Duodenal mucosa (tissue), 2 donors: ENCODE measurements at regions not wholly inside any gene's neighbourhood (a gene's known extent, or its start where the extent isn't known, plus 50 kb on each side); places are given as distances from the start of the nearest gene placed in this dataset.

Experiments
- H3K27ac ChIP-seq: one replicate; pipeline ENCODE4 v1.7.0; 2013; ENCODE audit warnings: low read depth, low read length
- H3K27me3 ChIP-seq, 2 donors: one replicate each; pipeline ENCODE4 v1.7.0; 2013; ENCODE audit warnings: low read length in 2 of 2, control low read depth in 1 of 2; ENCODE audit not compliant: insufficient read depth in 2 of 2, control insufficient read depth in 1 of 2
- H3K36me3 ChIP-seq, 2 donors: one replicate each; pipeline ENCODE4 v1.7.0; 2013; ENCODE audit warnings: low read length in 2 of 2, control low read depth in 1 of 2; ENCODE audit not compliant: insufficient read depth in 2 of 2, control insufficient read depth in 1 of 2
- H3K4me1 ChIP-seq, 2 donors: one replicate each; pipeline ENCODE4 v1.7.0; 2013; ENCODE audit warnings: low read length in 2 of 2, control low read depth in 1 of 2; ENCODE audit not compliant: insufficient read depth in 2 of 2, control insufficient read depth in 1 of 2
- H3K4me3 ChIP-seq, 2 donors: one replicate each; pipeline ENCODE4 v1.7.0; 2013; ENCODE audit warnings: low read length in 2 of 2, low read depth in 1 of 2
- H3K9ac ChIP-seq, 2 donors: one replicate each; pipeline ENCODE4 v1.7.0; 2013; ENCODE audit warnings: low read length in 2 of 2, low read depth in 1 of 2
- H3K9me3 ChIP-seq, 2 donors: one replicate each; pipeline ENCODE4 v1.7.0; 2013; ENCODE audit warnings: low read length in 2 of 2, control low read depth in 1 of 2; ENCODE audit not compliant: control insufficient read depth in 1 of 2

GRCh38 chr19:30083125-30083681 lies 141.2 kb downstream of the URI1 start:
- Histone ChIP-seq H3K27ac (no peak overlapping the region), H3K9me3 (no peaks in the 10 kb centered on the region), H3K4me3 (no peak overlapping the region), H3K4me1 (no peaks in the 10 kb centered on the region), H3K27me3 (peaks cover 4 to 9% of the 10 kb centered on the region in 2 donors), H3K9ac (no peak overlapping the region), H3K36me3 (no peaks in the 10 kb centered on the region)

- Histone ChIP-seq H3K9ac (no peak overlapping the region), H3K4me1 (no peaks in the 10 kb centered on the region), H3K27ac (no peak overlapping the region), H3K9me3 (no peaks in the 10 kb centered on the region), H3K4me3 (no peak overlapping the region), H3K27me3 (peaks cover 4 to 9% of the 10 kb centered on the region in 2 donors), H3K36me3 (no peaks in the 10 kb centered on the region)
Measured at GRCh38 chr19:30083701-30084156, 141.7 kb downstream of the URI1 start.

- no peak overlapping the region for H3K9ac ChIP-seq
- no peaks in the 10 kb centered on the region for H3K4me1 ChIP-seq
- no peak overlapping the region for H3K27ac ChIP-seq
- no peaks in the 10 kb centered on the region for H3K36me3 ChIP-seq
- peaks cover 4 to 9% of the 10 kb centered on the region in 2 donors for H3K27me3 ChIP-seq
- H3K9me3 ChIP-seq: no peaks in the 10 kb centered on the region
- no peak overlapping the region for H3K4me3 ChIP-seq
Measured at GRCh38 chr19:30084390-30084819, 142.4 kb downstream of the URI1 start.

GRCh38 chr19:30085394-30085793 lies 143.4 kb downstream of the URI1 start:
- no peak overlapping the region for H3K9ac ChIP-seq
- no peaks in the 10 kb centered on the region for H3K4me1 ChIP-seq
- no peaks in the 10 kb centered on the region for H3K9me3 ChIP-seq
- no peak overlapping the region for H3K4me3 ChIP-seq
- H3K27me3 ChIP-seq: peaks cover 4 to 9% of the 10 kb centered on the region in 2 donors
- H3K27ac ChIP-seq: no peak overlapping the region
- H3K36me3 ChIP-seq: no peaks in the 10 kb centered on the region

- Histone ChIP-seq H3K36me3 (no peaks in the 10 kb centered on the region), H3K27ac (no peak overlapping the region), H3K9me3 (no peaks in the 10 kb centered on the region), H3K9ac (no peak overlapping the region), H3K4me3 (no peak overlapping the region), H3K27me3 (peaks cover 4 to 9% of the 10 kb centered on the region in 2 donors), H3K4me1 (no peaks in the 10 kb centered on the region)
Measured at GRCh38 chr19:30086220-30086619, 144.2 kb downstream of the URI1 start.

- no peaks in the 10 kb centered on the region for H3K4me1 ChIP-seq
- no peaks in the 10 kb centered on the region for H3K9me3 ChIP-seq
- no peak overlapping the region for H3K4me3 ChIP-seq
- peaks cover 3 to 8% of the 10 kb centered on the region in 2 donors for H3K27me3 ChIP-seq
- no peak overlapping the region for H3K27ac ChIP-seq
- H3K9ac ChIP-seq: no peak overlapping the region
- no peaks in the 10 kb centered on the region for H3K36me3 ChIP-seq
Measured at GRCh38 chr19:30086916-30087315, 144.9 kb downstream of the URI1 start.

- H3K4me1 ChIP-seq: no peaks in the 10 kb centered on the region
- no peak overlapping the region for H3K4me3 ChIP-seq
- no peak overlapping the region for H3K27ac ChIP-seq
Measured at GRCh38 chr19:30087381-30088138, 145.5 kb downstream of the URI1 start.

GRCh38 chr19:30088567-30088966 lies 146.5 kb downstream of the URI1 start:
- H3K27ac ChIP-seq: no peak overlapping the region
- H3K9ac ChIP-seq: no peak overlapping the region
- peaks cover 0 to 7% of the 10 kb centered on the region in 2 donors for H3K27me3 ChIP-seq
- no peaks in the 10 kb centered on the region for H3K4me1 ChIP-seq
- H3K9me3 ChIP-seq: no peaks in the 10 kb centered on the region
- no peaks in the 10 kb centered on the region for H3K36me3 ChIP-seq
- H3K4me3 ChIP-seq: no peak overlapping the region

More at GRCh38 chr19:30087381-30088138, 145.5 kb downstream of the URI1 start:
- Histone ChIP-seq H3K9me3 (no peaks in the 10 kb centered on the region), H3K27me3 (peaks cover 0 to 7% of the 10 kb centered on the region in 2 donors), H3K36me3 (no peaks in the 10 kb centered on the region), H3K9ac (no peak overlapping the region)

GRCh38 chr19:30089086-30089665 lies 147.1 kb downstream of the URI1 start:
- Histone ChIP-seq H3K27me3 (peaks cover 0 to 5% of the 10 kb centered on the region in 2 donors), H3K9ac (no peak overlapping the region), H3K27ac (no peak overlapping the region), H3K9me3 (no peaks in the 10 kb centered on the region), H3K4me1 (no peaks in the 10 kb centered on the region), H3K4me3 (no peak overlapping the region), H3K36me3 (no peaks in the 10 kb centered on the region)

GRCh38 chr19:30090476-30090875 lies 148.4 kb downstream of the URI1 start:
- no peaks in the 10 kb centered on the region for H3K4me1 ChIP-seq
- H3K27ac ChIP-seq: no peak overlapping the region
- H3K9ac ChIP-seq: no peak overlapping the region
- H3K9me3 ChIP-seq: no peaks in the 10 kb centered on the region
- H3K4me3 ChIP-seq: no peak overlapping the region
- H3K27me3 ChIP-seq: peaks cover 0 to 2% of the 10 kb centered on the region in 2 donors
- no peaks in the 10 kb centered on the region for H3K36me3 ChIP-seq
